Omental fat pad (tissue), 3 donors: ENCODE measurements at regions not wholly inside any gene's neighbourhood (a gene's known extent, or its start where the extent isn't known, plus 50 kb on each side); places are given as distances from the start of the nearest gene placed in this dataset.

Source experiments
- ATAC-seq: fragments of 150-250 bp; one replicate; pipeline ENCODE4 v1.9.1; 2016; ENCODE audit warnings: mild to moderate bottlenecking, moderate library complexity; ENCODE audit not compliant: low FRiP score
- DNase-seq: peaks from one replicate; pipeline ENCODE4 v3.0.0-alpha.2; 2019; ENCODE audit warnings: low spot score
- CTCF ChIP-seq, 3 donors: fragments of 450-650 bp; IDR thresholded peaks; one replicate each; pipeline ENCODE4 v1.5.1; 2016 to 2017; ENCODE audit warnings: antibody characterized with exemption in 3 of 3, mild to moderate bottlenecking in 3 of 3, moderate library complexity in 2 of 3

- no peak for TF ChIP-seq CTCF (IDR thresholded peaks at IDR 0.05)
- no peak for DNase-seq
- no peak for ATAC-seq
Measured at GRCh38 chr16:24668481-24669061, 60.9 kb upstream of the TNRC6A start.

GRCh38 chr16:24670623-24671454 is 58.6 kb upstream of the TNRC6A start:
- no peak for TF ChIP-seq CTCF (IDR thresholded peaks at IDR 0.05)
- DNase-seq, result no peak
- ATAC-seq, result peak; percentile 31

GRCh38 chr16:24671455-24671954 is 57.9 kb upstream of the TNRC6A start:
- no peak for TF ChIP-seq CTCF (IDR thresholded peaks at IDR 0.05)
- no peak for ATAC-seq
- DNase-seq, result no peak

- DNase-seq, result no peak
- no peak for TF ChIP-seq CTCF (IDR thresholded peaks at IDR 0.05)
- no peak for ATAC-seq
Measured at GRCh38 chr16:24673155-24673554, 56.3 kb upstream of the TNRC6A start.

- DNase-seq (no peak), ATAC-seq (no peak)
- TF ChIP-seq CTCF (IDR thresholded peaks at IDR 0.05), result no peak
Measured at GRCh38 chr16:24674877-24675276, 54.6 kb upstream of the TNRC6A start.

- no peak for TF ChIP-seq CTCF (IDR thresholded peaks at IDR 0.05)
- ATAC-seq (no peak), DNase-seq (no peak)
Measured at GRCh38 chr16:24677388-24677787, 52.1 kb upstream of the TNRC6A start.
